ENCODE measurements at regions not wholly inside any gene's neighbourhood (a gene's known extent, or its start where the extent isn't known, plus 50 kb on each side); places are given as distances from the start of the nearest gene placed in this dataset.
A peak's percentile ranks its signal among the peaks of the same experiment; 100 is the strongest.

DNA sequence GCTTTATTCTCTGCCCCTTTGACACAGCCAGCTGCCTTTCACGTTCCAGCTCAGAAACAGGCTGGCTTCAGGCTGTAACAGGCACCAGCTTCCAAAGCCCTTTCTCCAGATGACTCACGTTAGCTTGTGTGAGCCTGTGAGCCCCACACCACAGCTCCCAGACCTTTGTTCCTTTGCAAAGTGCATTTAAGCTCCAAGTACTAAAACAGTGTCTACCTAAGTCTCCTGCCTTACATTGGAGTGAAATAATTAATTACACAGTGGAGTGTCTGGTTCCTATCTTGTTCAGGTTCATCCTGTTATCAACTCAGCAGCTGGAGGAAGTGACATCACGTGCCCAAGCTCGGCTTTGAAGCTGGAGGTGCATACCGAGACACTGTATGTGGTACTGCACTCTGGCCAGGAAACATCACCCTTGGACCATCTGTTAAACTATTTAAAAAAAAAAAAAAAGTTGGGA is 475.8 kb downstream of the FOXO1 start:
- no peak overlapping the region for H3K4me3 ChIP-seq (ENCODE audit: severe bottlenecking)
- ATAC-seq (ENCODE audit: low read depth), result peak; percentile 98
- H3K27me3 ChIP-seq (ENCODE audit: insufficient read depth, poor library complexity, severe bottlenecking), result no peaks in the 10 kb centered on the region
- no peak for DNase-seq (ENCODE audit: low spot score)
- TF ChIP-seq, protein P1, sequence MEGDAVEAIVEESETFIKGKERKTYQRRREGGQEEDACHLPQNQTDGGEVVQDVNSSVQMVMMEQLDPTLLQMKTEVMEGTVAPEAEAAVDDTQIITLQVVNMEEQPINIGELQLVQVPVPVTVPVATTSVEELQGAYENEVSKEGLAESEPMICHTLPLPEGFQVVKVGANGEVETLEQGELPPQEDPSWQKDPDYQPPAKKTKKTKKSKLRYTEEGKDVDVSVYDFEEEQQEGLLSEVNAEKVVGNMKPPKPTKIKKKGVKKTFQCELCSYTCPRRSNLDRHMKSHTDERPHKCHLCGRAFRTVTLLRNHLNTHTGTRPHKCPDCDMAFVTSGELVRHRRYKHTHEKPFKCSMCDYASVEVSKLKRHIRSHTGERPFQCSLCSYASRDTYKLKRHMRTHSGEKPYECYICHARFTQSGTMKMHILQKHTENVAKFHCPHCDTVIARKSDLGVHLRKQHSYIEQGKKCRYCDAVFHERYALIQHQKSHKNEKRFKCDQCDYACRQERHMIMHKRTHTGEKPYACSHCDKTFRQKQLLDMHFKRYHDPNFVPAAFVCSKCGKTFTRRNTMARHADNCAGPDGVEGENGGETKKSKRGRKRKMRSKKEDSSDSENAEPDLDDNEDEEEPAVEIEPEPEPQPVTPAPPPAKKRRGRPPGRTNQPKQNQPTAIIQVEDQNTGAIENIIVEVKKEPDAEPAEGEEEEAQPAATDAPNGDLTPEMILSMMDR (IDR thresholded peaks at IDR 0.05; ENCODE audit: poor library complexity, severe bottlenecking), result no peak
- H3K36me3 ChIP-seq (ENCODE audit: low read depth), result no peaks in the 10 kb centered on the region
- peak overlapping the region; percentile 33 for H3K27ac ChIP-seq (ENCODE audit: poor library complexity, severe bottlenecking)
- H3K4me1 ChIP-seq (ENCODE audit: insufficient read depth, poor library complexity, severe bottlenecking), result peaks cover 12% of the 10 kb centered on the region
- H3K9me3 ChIP-seq (ENCODE audit: severe bottlenecking), result no peaks in the 10 kb centered on the region

DNA sequence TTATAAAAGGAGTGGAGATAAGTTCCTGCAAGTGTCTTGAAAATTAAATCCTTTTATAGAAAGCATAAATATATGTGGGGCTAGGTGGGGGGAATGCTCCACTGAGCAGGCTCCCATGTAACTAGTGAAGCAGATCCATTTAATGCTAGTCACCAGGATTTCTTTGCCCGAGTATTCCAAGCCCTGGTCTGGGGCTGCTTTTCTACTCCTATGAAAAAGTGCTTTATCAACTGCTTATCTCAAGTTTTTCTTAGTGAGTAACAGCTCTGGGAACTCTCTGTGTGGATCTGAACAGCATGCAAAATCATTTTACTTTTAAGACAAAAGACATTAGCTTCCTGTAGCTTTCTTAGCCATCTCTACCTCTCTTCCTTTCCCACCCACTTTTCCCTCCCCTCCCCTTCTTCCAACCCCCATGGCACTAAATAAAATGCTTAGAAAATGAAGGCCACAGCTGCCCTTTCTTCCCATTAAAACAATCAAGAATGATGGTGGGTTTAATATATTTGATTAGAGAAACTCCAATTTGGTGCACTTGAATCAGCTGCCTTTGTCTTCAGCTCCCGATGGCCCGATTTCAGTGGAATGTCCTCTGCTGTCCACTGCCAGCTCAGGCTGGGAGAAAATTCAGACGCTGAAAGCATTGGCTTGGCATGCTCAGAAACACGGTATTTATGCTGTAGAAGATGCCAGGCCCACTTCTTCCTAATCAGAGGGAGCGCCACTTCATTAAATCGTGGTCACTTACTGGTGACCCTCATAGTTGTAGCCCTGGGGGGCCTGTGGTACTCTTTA is 475.1 kb downstream of the FOXO1 start:
- H3K27ac ChIP-seq (ENCODE audit: poor library complexity, severe bottlenecking), result peak overlapping the region; percentile 33
- TF ChIP-seq, protein P1 (IDR thresholded peaks at IDR 0.05; ENCODE audit: poor library complexity, severe bottlenecking), result no peak
- no peaks in the 10 kb centered on the region for H3K9me3 ChIP-seq (ENCODE audit: severe bottlenecking)
- DNase-seq (ENCODE audit: low spot score), result no peak
- no peaks in the 10 kb centered on the region for H3K36me3 ChIP-seq (ENCODE audit: low read depth)
- no peak for ATAC-seq (ENCODE audit: low read depth)
- H3K27me3 ChIP-seq (ENCODE audit: insufficient read depth, poor library complexity, severe bottlenecking), result no peaks in the 10 kb centered on the region
- H3K4me1 ChIP-seq (ENCODE audit: insufficient read depth, poor library complexity, severe bottlenecking), result peaks cover 12% of the 10 kb centered on the region
- H3K4me3 ChIP-seq (ENCODE audit: severe bottlenecking), result no peak overlapping the region

DNA sequence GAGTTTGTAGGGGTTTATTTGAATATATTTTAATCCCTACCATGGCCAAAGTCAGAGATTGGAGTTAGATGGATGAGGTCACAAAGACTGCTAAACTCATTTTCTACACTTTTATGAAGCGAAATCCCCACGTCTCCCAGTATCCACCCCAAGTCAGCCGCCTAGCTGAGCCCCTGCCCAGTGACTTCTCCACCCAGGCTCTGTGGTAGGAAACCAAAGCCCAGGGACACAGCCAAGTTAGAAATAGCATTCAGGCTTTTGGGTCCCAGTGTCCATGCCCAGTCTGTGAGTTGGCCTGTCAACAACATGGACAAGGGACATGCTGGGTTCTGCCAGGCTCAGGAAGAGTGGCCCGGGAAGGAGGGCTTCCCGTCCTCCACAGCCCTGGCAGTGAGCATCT is 474.0 kb downstream of the FOXO1 start:
- Histone ChIP-seq H3K27me3 (ENCODE audit: insufficient read depth, poor library complexity, severe bottlenecking) (no peaks in the 10 kb centered on the region), H3K36me3 (ENCODE audit: low read depth) (no peaks in the 10 kb centered on the region), H3K4me3 (ENCODE audit: severe bottlenecking) (no peak overlapping the region), H3K4me1 (ENCODE audit: insufficient read depth, poor library complexity, severe bottlenecking) (peaks cover 12% of the 10 kb centered on the region), H3K27ac (ENCODE audit: poor library complexity, severe bottlenecking) (no peak overlapping the region), H3K9me3 (ENCODE audit: severe bottlenecking) (no peaks in the 10 kb centered on the region)
- ATAC-seq (ENCODE audit: low read depth) (no peak), DNase-seq (ENCODE audit: low spot score) (no peak)
- TF ChIP-seq, protein P1 (IDR thresholded peaks at IDR 0.05; ENCODE audit: poor library complexity, severe bottlenecking), result no peak

GRCh38 chr13:40192858-40193257 is 473.6 kb downstream of the FOXO1 start:
- TF ChIP-seq, protein P1 (IDR thresholded peaks at IDR 0.05; ENCODE audit: poor library complexity, severe bottlenecking), result no peak
- no peaks in the 10 kb centered on the region for H3K9me3 ChIP-seq (ENCODE audit: severe bottlenecking)
- no peaks in the 10 kb centered on the region for H3K27me3 ChIP-seq (ENCODE audit: insufficient read depth, poor library complexity, severe bottlenecking)
- DNase-seq (ENCODE audit: low spot score), result no peak
- H3K36me3 ChIP-seq (ENCODE audit: low read depth), result no peaks in the 10 kb centered on the region
- ATAC-seq (ENCODE audit: low read depth), result no peak
- peaks cover 12% of the 10 kb centered on the region for H3K4me1 ChIP-seq (ENCODE audit: insufficient read depth, poor library complexity, severe bottlenecking)
- H3K4me3 ChIP-seq (ENCODE audit: severe bottlenecking), result no peak overlapping the region
- no peak overlapping the region for H3K27ac ChIP-seq (ENCODE audit: poor library complexity, severe bottlenecking)

Data from RWPE2 (cell line).